H9 (cell line): ENCODE measurements at regions not wholly inside any gene's neighbourhood (a gene's known extent, or its start where the extent isn't known, plus 50 kb on each side); places are given as distances from the start of the nearest gene placed in this dataset.

ENCODE experiments used
- DNase-seq: peaks from one replicate; pipeline ENCODE4 v3.0.0-alpha.2; 2017
- H2AFZ ChIP-seq: one replicate; pipeline ENCODE4 v1.6.1; 2013; ENCODE audit warnings: mild to moderate bottlenecking, low read length, control low read depth, moderate library complexity
- H2AK5ac ChIP-seq: 2 replicates; pipeline ENCODE4 v1.6.1; 2013; ENCODE audit warnings: low read length, control low read depth, mixed read lengths; ENCODE audit not compliant: insufficient read length
- H2BK120ac ChIP-seq: one replicate; pipeline ENCODE4 v1.6.1; 2013; ENCODE audit warnings: low read depth, mild to moderate bottlenecking, low read length, control low read depth, inconsistent platforms; ENCODE audit not compliant: poor library complexity, severe bottlenecking
- H2BK12ac ChIP-seq: 2 replicates; pipeline ENCODE4 v1.6.1; 2013; ENCODE audit warnings: low read length, control low read depth, mixed read lengths, low read depth; ENCODE audit not compliant: insufficient read length
- H2BK15ac ChIP-seq: 2 replicates; pipeline ENCODE4 v1.6.1; 2013; ENCODE audit warnings: low read depth, low read length, control low read depth
- H2BK20ac ChIP-seq: one replicate; pipeline ENCODE4 v1.6.1; 2013; ENCODE audit warnings: low read depth, mild to moderate bottlenecking, low read length, control low read depth, inconsistent platforms; ENCODE audit not compliant: poor library complexity, severe bottlenecking
- H2BK5ac ChIP-seq: 2 replicates; pipeline ENCODE4 v1.6.1; 2013; ENCODE audit warnings: low read length, control low read depth, mixed read lengths; ENCODE audit not compliant: insufficient read length
- H3K14ac ChIP-seq: 2 replicates; pipeline ENCODE4 v1.6.1; 2013; ENCODE audit warnings: low read length, control low read depth; ENCODE audit not compliant: insufficient read depth
- H3K18ac ChIP-seq: 2 replicates; pipeline ENCODE4 v1.6.1; 2013; ENCODE audit warnings: low read depth, mild to moderate bottlenecking, mixed read lengths, low read length, control low read depth; ENCODE audit not compliant: insufficient read length
- H3K23ac ChIP-seq: 2 replicates; pipeline ENCODE4 v1.6.1; 2013; ENCODE audit warnings: low read length, control low read depth, mixed read lengths, low read depth; ENCODE audit not compliant: insufficient read length
- H3K23me2 ChIP-seq: 2 replicates; pipeline ENCODE4 v1.6.1; 2013; ENCODE audit warnings: low read depth, mild to moderate bottlenecking, mixed read lengths, low read length, control low read depth; ENCODE audit not compliant: insufficient read length, poor library complexity, severe bottlenecking
- H3K27ac ChIP-seq: 2 replicates; pipeline ENCODE4 v1.5.1; 2013; ENCODE audit warnings: low read length, control low read depth, mixed read lengths, low read depth; ENCODE audit not compliant: insufficient read length
- H3K27me3 ChIP-seq: 2 replicates; pipeline ENCODE4 v1.6.1; 2013; ENCODE audit warnings: low read length, control low read depth, inconsistent platforms; ENCODE audit not compliant: insufficient read depth
- H3K4ac ChIP-seq: 2 replicates; pipeline ENCODE4 v1.6.1; 2013; ENCODE audit warnings: low read depth, mild to moderate bottlenecking, control low read depth, inconsistent platforms, low read length, moderate library complexity
- H3K4me1 ChIP-seq: 2 replicates; pipeline ENCODE4 v1.6.1; 2013; ENCODE audit warnings: low read length, control low read depth, inconsistent platforms; ENCODE audit not compliant: insufficient read depth
- H3K4me2 ChIP-seq: 2 replicates; pipeline ENCODE4 v1.6.1; 2013; ENCODE audit warnings: low read length, control low read depth, mixed read lengths; ENCODE audit not compliant: insufficient read length, insufficient read depth
- H3K56ac ChIP-seq: 2 replicates; pipeline ENCODE4 v1.6.1; 2013; ENCODE audit warnings: low read depth, mild to moderate bottlenecking, mixed read lengths, low read length, control low read depth; ENCODE audit not compliant: insufficient read length
- H3K79me1 ChIP-seq: 2 replicates; pipeline ENCODE4 v1.6.1; 2013; ENCODE audit warnings: low read depth, mild to moderate bottlenecking, moderate library complexity, low read length, control low read depth, inconsistent platforms; ENCODE audit not compliant: insufficient read depth, poor library complexity, severe bottlenecking
- H3K79me2 ChIP-seq: 2 replicates; pipeline ENCODE4 v1.6.1; 2013; ENCODE audit warnings: low read length, control low read depth, inconsistent platforms; ENCODE audit not compliant: insufficient read depth
- H3K9ac ChIP-seq: 2 replicates; pipeline ENCODE4 v1.6.1; 2013; ENCODE audit warnings: low read length, control low read depth, mixed read lengths; ENCODE audit not compliant: insufficient read length; ENCODE audit errors: extremely low read depth
- H3K9me3 ChIP-seq: one replicate; pipeline ENCODE4 v1.6.1; 2013; ENCODE audit warnings: low read depth, low read length, inconsistent platforms; ENCODE audit not compliant: control insufficient read depth
- H3T11ph ChIP-seq: one replicate; pipeline ENCODE4 v1.6.1; 2013; ENCODE audit warnings: mild to moderate bottlenecking, low read length, control low read depth, inconsistent platforms
- H4K20me1 ChIP-seq: one replicate; pipeline ENCODE4 v1.6.1; 2013; ENCODE audit not compliant: control insufficient read depth, insufficient read length, insufficient read depth
- H4K5ac ChIP-seq: 2 replicates; pipeline ENCODE4 v1.6.1; 2013; ENCODE audit warnings: low read depth, mild to moderate bottlenecking, mixed read lengths, low read length, control low read depth; ENCODE audit not compliant: insufficient read length
- H4K8ac ChIP-seq: replicated peaks from 2 replicates; pipeline ENCODE4 v1.6.1; 2013; ENCODE audit warnings: low read length, control low read depth, mixed read lengths, low read depth; ENCODE audit not compliant: insufficient read length
- H4K91ac ChIP-seq: 2 replicates; pipeline ENCODE4 v1.6.1; 2013; ENCODE audit warnings: low read depth, mild to moderate bottlenecking, moderate library complexity, mixed read lengths, low read length, control low read depth; ENCODE audit not compliant: insufficient read length
- H3K27ac Mint-ChIP-seq, 3 experiments: 2 replicates in 2 of 3; 3 replicates in 1 of 3; pipeline ENCODE4 v1.8.0; 2020 to 2021; ENCODE audit warnings: mixed read lengths in 3 of 3, mild to moderate bottlenecking in 1 of 3, moderate library complexity in 1 of 3
- H3K27me3 Mint-ChIP-seq: 2 replicates; pipeline ENCODE4 v1.8.0; 2021; ENCODE audit warnings: low read depth, mild to moderate bottlenecking, moderate library complexity, mixed read lengths
- H3K36me3 Mint-ChIP-seq, 3 experiments: 2 replicates in 2 of 3; 3 replicates in 1 of 3; pipeline ENCODE4 v1.8.0; 2020 to 2021; ENCODE audit warnings: low read depth in 3 of 3, mixed read lengths in 3 of 3; ENCODE audit not compliant: insufficient read depth in 1 of 3
- H3K4me1 Mint-ChIP-seq, 2 experiments: 2 replicates each; pipeline ENCODE4 v1.8.0; 2020; ENCODE audit warnings: mixed read lengths in 2 of 2
- H3K4me3 Mint-ChIP-seq, 2 experiments: 2 replicates in 1 of 2; 3 replicates in 1 of 2; pipeline ENCODE4 v1.8.0; 2020 to 2021; ENCODE audit warnings: mild to moderate bottlenecking in 2 of 2, mixed read lengths in 2 of 2, moderate library complexity in 1 of 2
- H3K9me3 Mint-ChIP-seq, 2 experiments: 2 replicates in 1 of 2; 3 replicates in 1 of 2; pipeline ENCODE4 v1.8.0; 2020; ENCODE audit warnings: mild to moderate bottlenecking in 2 of 2, mixed read lengths in 2 of 2, moderate library complexity in 1 of 2
- CTCF ChIP-seq: fragments of 200-600 bp; sonication (generic); conservative IDR thresholded peaks from 3 replicates; pipeline ENCODE4 v1.8.0; 2021; ENCODE audit warnings: antibody characterized with exemption, mild to moderate bottlenecking

GRCh38 chr12:30152705-30153104, 369.0 kb upstream of the TMTC1 start:
- Mint-ChIP-seq H3K4me1 (no peaks in the 10 kb centered on the region), H3K36me3 (peaks cover 4 to 7% (median 5%) of the 10 kb centered on the region in 3 experiments), H3K27ac (no peak overlapping the region), H3K9me3 (peaks cover 8% of the 10 kb centered on the region in 2 experiments), H3K4me3 (no peak overlapping the region), H3K27me3 (no peaks in the 10 kb centered on the region)
- Histone ChIP-seq H3K14ac (no peak overlapping the region), H3K27me3 (no peaks in the 10 kb centered on the region), H3K4me1 (no peaks in the 10 kb centered on the region), H2BK120ac (no peak overlapping the region), H3K4ac (no peak overlapping the region), H2BK12ac (no peak overlapping the region), H3T11ph (no peak overlapping the region), H4K8ac (no peak overlapping the region), H2BK15ac (no peak overlapping the region), H3K79me1 (no peaks in the 10 kb centered on the region), H3K23ac (no peak overlapping the region), H3K56ac (no peak overlapping the region), H3K9ac (no peak overlapping the region), H4K5ac (no peak overlapping the region), H2BK20ac (no peak overlapping the region), H2AK5ac (no peak overlapping the region), H2AFZ (no peak overlapping the region), H4K91ac (no peak overlapping the region), H3K4me2 (no peak overlapping the region), H4K20me1 (no peaks in the 10 kb centered on the region), H3K79me2 (no peaks in the 10 kb centered on the region), H3K23me2 (no peaks in the 10 kb centered on the region), H3K18ac (no peak overlapping the region), H3K9me3 (no peaks in the 10 kb centered on the region), H2BK5ac (no peak overlapping the region), H3K27ac (no peak overlapping the region)
- no peak for TF ChIP-seq CTCF
- no peak for DNase-seq
